ENCODE measurements at regions not wholly inside any gene's neighbourhood (a gene's known extent, or its start where the extent isn't known, plus 50 kb on each side); places are given as distances from the start of the nearest gene placed in this dataset.

- no peak for DNase-seq
- TF ChIP-seq CTCF (IDR thresholded peaks at IDR 0.05; ENCODE audit: low read depth, low read length, missing control alignments) = no peak
- Histone ChIP-seq H3K27me3 (replicated peaks) (no peaks in the 10 kb centered on the region), H3K4me3 (ENCODE audit: low read depth, low read length) (no peak overlapping the region), H3K27ac (no peak overlapping the region), H3K36me3 (replicated peaks) (no peaks in the 10 kb centered on the region)
- in situ Hi-C loops (cut with HindIII; ENCODE audit: low pct_ligation_motif_present, low sequenced_read_pairs) = no loop called here
Observed at GRCh38 chr2:219792446-219792845, 165.0 kb downstream of the SLC4A3 start.

- Histone ChIP-seq H3K36me3 (replicated peaks) (no peaks in the 10 kb centered on the region), H3K27ac (no peak overlapping the region), H3K27me3 (replicated peaks) (no peaks in the 10 kb centered on the region), H3K4me3 (ENCODE audit: low read depth, low read length) (no peak overlapping the region)
- TF ChIP-seq CTCF (IDR thresholded peaks at IDR 0.05; ENCODE audit: low read depth, low read length, missing control alignments) = no peak
- DNase-seq = no peak
- in situ Hi-C loops (cut with HindIII; ENCODE audit: low pct_ligation_motif_present, low sequenced_read_pairs) = no loop called here
Observed at GRCh38 chr2:219798430-219798829, 171.0 kb downstream of the SLC4A3 start.

- H3K4me3 ChIP-seq (ENCODE audit: low read depth, low read length) = no peak overlapping the region
- DNase-seq = peak; percentile 3
- H3K27me3 ChIP-seq (replicated peaks) = no peaks in the 10 kb centered on the region
- in situ Hi-C loops (cut with HindIII; ENCODE audit: low pct_ligation_motif_present, low sequenced_read_pairs) = no loop called here
- TF ChIP-seq CTCF (IDR thresholded peaks at IDR 0.05; ENCODE audit: low read depth, low read length, missing control alignments) = no peak
- H3K27ac ChIP-seq = no peak overlapping the region
- H3K36me3 ChIP-seq (replicated peaks) = no peaks in the 10 kb centered on the region
Observed at GRCh38 chr2:219803294-219803693, 175.9 kb downstream of the SLC4A3 start.

GRCh38 chr2:219810895-219811294 lies 183.5 kb downstream of the SLC4A3 start:
- Histone ChIP-seq H3K4me3 (ENCODE audit: low read depth, low read length) (no peak overlapping the region), H3K27me3 (replicated peaks) (no peaks in the 10 kb centered on the region), H3K27ac (no peak overlapping the region), H3K36me3 (replicated peaks) (no peaks in the 10 kb centered on the region)
- DNase-seq = no peak
- in situ Hi-C loops (cut with HindIII; ENCODE audit: low pct_ligation_motif_present, low sequenced_read_pairs) = no loop called here
- TF ChIP-seq CTCF (IDR thresholded peaks at IDR 0.05; ENCODE audit: low read depth, low read length, missing control alignments) = no peak

- in situ Hi-C loops (cut with HindIII; ENCODE audit: low pct_ligation_motif_present, low sequenced_read_pairs) = no loop called here
- no peak for TF ChIP-seq CTCF (IDR thresholded peaks at IDR 0.05; ENCODE audit: low read depth, low read length, missing control alignments)
- no peaks in the 10 kb centered on the region for H3K27me3 ChIP-seq (replicated peaks)
- H3K27ac ChIP-seq = no peak overlapping the region
- no peak for DNase-seq
- H3K36me3 ChIP-seq (replicated peaks) = no peaks in the 10 kb centered on the region
- no peak overlapping the region for H3K4me3 ChIP-seq (ENCODE audit: low read depth, low read length)
Observed at GRCh38 chr2:219812672-219813071, 185.2 kb downstream of the SLC4A3 start.

- no peak for DNase-seq
- no peak for TF ChIP-seq CTCF (IDR thresholded peaks at IDR 0.05; ENCODE audit: low read depth, low read length, missing control alignments)
- in situ Hi-C loops (cut with HindIII; ENCODE audit: low pct_ligation_motif_present, low sequenced_read_pairs) = no loop called here
Observed at GRCh38 chr2:219820767-219821166, 193.3 kb downstream of the SLC4A3 start.

More at GRCh38 chr2:219820767-219821166, 193.3 kb downstream of the SLC4A3 start:
- H3K4me3 ChIP-seq (ENCODE audit: low read depth, low read length) = no peak overlapping the region
- H3K27ac ChIP-seq = no peak overlapping the region
- H3K36me3 ChIP-seq (replicated peaks) = no peaks in the 10 kb centered on the region
- no peaks in the 10 kb centered on the region for H3K27me3 ChIP-seq (replicated peaks)
